Neutrophil (primary cell): ENCODE measurements at regions not wholly inside any gene's neighbourhood (a gene's known extent, or its start where the extent isn't known, plus 50 kb on each side); places are given as distances from the start of the nearest gene placed in this dataset.

Source experiments
- H3K27ac ChIP-seq: fragments of 200-600 bp; sonication (generic); 2 replicates; pipeline ENCODE4 v1.5.1; 2016; ENCODE audit warnings: mild to moderate bottlenecking, moderate library complexity
- H3K27me3 ChIP-seq: fragments of 200-600 bp; sonication (generic); 2 replicates; pipeline ENCODE4 v1.6.0; 2016; ENCODE audit warnings: mild to moderate bottlenecking
- H3K36me3 ChIP-seq: fragments of 200-600 bp; sonication (generic); 2 replicates; pipeline ENCODE4 v1.5.1; 2017
- H3K4me1 ChIP-seq, 2 experiments: fragments of 200-600 bp in 1 of 2; sonication (generic) in 1 of 2; 1 replicate in 1 of 2; 2 replicates in 1 of 2; pipeline versions ENCODE4 v1.5.1 to v1.6.1; 2013 to 2016; ENCODE audit warnings: low read depth in 1 of 2, low read length in 1 of 2, mild to moderate bottlenecking in 1 of 2, moderate library complexity in 1 of 2; ENCODE audit not compliant: control insufficient read depth in 1 of 2, insufficient read depth in 1 of 2
- H3K4me3 ChIP-seq, 2 experiments: fragments of 200-600 bp in 1 of 2; sonication (generic) in 1 of 2; 1 replicate in 1 of 2; 2 replicates in 1 of 2; pipeline ENCODE4 v1.5.1; 2013 to 2016; ENCODE audit warnings: low read depth in 1 of 2, low read length in 1 of 2, mild to moderate bottlenecking in 1 of 2, moderate library complexity in 1 of 2
- H3K9me3 ChIP-seq: fragments of 200-600 bp; sonication (generic); 2 replicates; pipeline ENCODE4 v1.5.1; 2016
- CTCF ChIP-seq: fragments of 200-600 bp; sonication (generic); IDR thresholded peaks from 2 replicates; pipeline ENCODE4 v1.5.1; 2016; ENCODE audit warnings: antibody characterized with exemption

GRCh38 chr2:236715077-236715476 is 145.5 kb downstream of the ACKR3 start:
- Histone ChIP-seq H3K36me3 (no peaks in the 10 kb centered on the region), H3K9me3 (no peaks in the 10 kb centered on the region), H3K4me1 (no peaks in the 10 kb centered on the region), H3K4me3 (no peak overlapping the region), H3K27ac (no peak overlapping the region), H3K27me3 (peaks cover 61% of the 10 kb centered on the region)
- no peak for TF ChIP-seq CTCF

GRCh38 chr2:236715491-236715961 is 145.9 kb downstream of the ACKR3 start:
- peaks cover 64% of the 10 kb centered on the region for H3K27me3 ChIP-seq
- H3K36me3 ChIP-seq, result no peaks in the 10 kb centered on the region
- no peak for TF ChIP-seq CTCF
- no peak overlapping the region for H3K27ac ChIP-seq
- no peaks in the 10 kb centered on the region for H3K4me1 ChIP-seq
- H3K4me3 ChIP-seq, result no peak overlapping the region
- no peaks in the 10 kb centered on the region for H3K9me3 ChIP-seq

GRCh38 chr2:236717120-236717519 is 147.5 kb downstream of the ACKR3 start:
- no peaks in the 10 kb centered on the region for H3K4me1 ChIP-seq
- H3K9me3 ChIP-seq, result no peaks in the 10 kb centered on the region
- H3K36me3 ChIP-seq, result no peaks in the 10 kb centered on the region
- peaks cover 74% of the 10 kb centered on the region for H3K27me3 ChIP-seq
- TF ChIP-seq CTCF, result no peak
- no peak overlapping the region for H3K27ac ChIP-seq
- H3K4me3 ChIP-seq, result no peak overlapping the region

- no peaks in the 10 kb centered on the region for H3K36me3 ChIP-seq
- no peak overlapping the region for H3K27ac ChIP-seq
- H3K4me3 ChIP-seq, result no peak overlapping the region
- H3K9me3 ChIP-seq, result no peaks in the 10 kb centered on the region
- no peaks in the 10 kb centered on the region for H3K4me1 ChIP-seq
- H3K27me3 ChIP-seq, result peaks cover 74% of the 10 kb centered on the region
- no peak for TF ChIP-seq CTCF
Observed at GRCh38 chr2:236717729-236718128, 148.1 kb downstream of the ACKR3 start.

- Histone ChIP-seq H3K9me3 (no peaks in the 10 kb centered on the region), H3K4me3 (no peak overlapping the region), H3K27ac (no peak overlapping the region), H3K36me3 (no peaks in the 10 kb centered on the region), H3K4me1 (no peaks in the 10 kb centered on the region), H3K27me3 (peaks cover 74% of the 10 kb centered on the region)
- no peak for TF ChIP-seq CTCF
Observed at GRCh38 chr2:236718207-236718992, 148.8 kb downstream of the ACKR3 start.
